ENCODE measurements at regions not wholly inside any gene's neighbourhood (a gene's known extent, or its start where the extent isn't known, plus 50 kb on each side); places are given as distances from the start of the nearest gene placed in this dataset.

- TF ChIP-seq ZNF518B (CRISPR knock-in tag; IDR thresholded peaks at IDR 0.05) (no peak), CXXC5 (CRISPR knock-in tag; IDR thresholded peaks at IDR 0.05) (no peak), SMARCE1 (IDR thresholded peaks at IDR 0.05) (0 out of 2 replicates have a peak, but pooled peaks have one; percentile 10), STAT5A (IDR thresholded peaks at IDR 0.05; ENCODE audit: borderline replicate concordance, low read length) (no peak), TOE1 (IDR thresholded peaks at IDR 0.05; ENCODE audit: borderline replicate concordance) (no peak), TOE1 (CRISPR knock-in tag; IDR thresholded peaks at IDR 0.05; ENCODE audit: borderline replicate concordance, low read depth) (no peak), ZNF592 (IDR thresholded peaks at IDR 0.05) (0 out of 2 replicates have a peak, but pooled peaks have one; percentile 20), ZNF766 (CRISPR knock-in tag; conservative IDR thresholded peaks at IDR 0.05) (peak; percentile 63; the same call in 1 of the 2 replicates), BRF2 (IDR thresholded peaks at IDR 0.05; ENCODE audit: borderline replicate concordance, insufficient read depth, insufficient read length) (no peak), MXI1 (IDR thresholded peaks at IDR 0.05; ENCODE audit: low read depth, low read length) (no peak)
- ATAC-seq (peak; percentile 65), DNase-seq (ENCODE audit: extremely low read depth in 1 of 4, low spot score in 3 of 4) (peak in 3 of 4 experiments; percentile 20 to 33 (median 28)), FAIRE-seq (no peak)
- Histone ChIP-seq H3K27me3 (ENCODE audit: control insufficient read depth in 2 of 2, insufficient read depth in 2 of 2, low read length in 2 of 2) (no peaks in the 10 kb centered on the region), H3K9ac (ENCODE audit: insufficient read depth in 1 of 2, low read depth in 2 of 2, low read length in 2 of 2) (peak overlapping the region; percentile 43 to 87; a peak in 3 of 4 replicates), H2AFZ (ENCODE audit: low read depth, low read length) (peak overlapping the region; percentile 90), H3K27ac (ENCODE audit: extremely low read depth, low read depth, low read length) (peak overlapping the region; percentile 48; the same call in 2 of the 3 replicates), H3K36me3 (ENCODE audit: control insufficient read depth, insufficient read depth, low read length) (no peaks in the 10 kb centered on the region), H3K9me3 (replicated peaks; ENCODE audit: control insufficient read depth, insufficient read depth, low read depth, low read length) (no peaks in the 10 kb centered on the region), H3K9me1 (ENCODE audit: control insufficient read depth, insufficient read depth, low read length) (no peaks in the 10 kb centered on the region), H4K20me1 (replicated peaks; ENCODE audit: control insufficient read depth, insufficient read depth, low read length) (no peaks in the 10 kb centered on the region), H3K4me3 (no peak overlapping the region), H3K4me2 (ENCODE audit: insufficient read depth, low read length) (peak overlapping the region; percentile 60), H3K79me2 (ENCODE audit: control insufficient read depth, insufficient read depth, low read length) (no peaks in the 10 kb centered on the region), H3K4me1 (replicated peaks in 1 of 2; ENCODE audit: control insufficient read depth in 2 of 2, insufficient read depth in 2 of 2, low read length in 2 of 2) (peaks cover 6 to 7% of the 10 kb centered on the region in 2 experiments; a peak in 4 of 5 replicates)
- WGBS (ENCODE audit: insufficient coverage, low coverage, missing lambda C conversion rate): 22% methylated on average over 4 of the region's 4 CpGs
- BruUV-seq (replicated peaks): no TSS peak
- CTCF ChIA-PET (ENCODE audit: low intra/inter-chr PET ratio): no interaction called here
- intact Hi-C loops (cut with micrococcal nuclease): loop anchor here (5.0 kb wide), 1 partner anchor 227 kb away; no protein-coding TSS in a partner anchor
- POLR2A ChIA-PET: no interaction called here
- in situ Hi-C loops (cut with MboI): no loop called here
Observed at GRCh38 chr3:24578951-24579421, 84.3 kb upstream of the THRB start.

All from K562 (cell line).